GM19351 (cell line): ENCODE measurements at regions not wholly inside any gene's neighbourhood (a gene's known extent, or its start where the extent isn't known, plus 50 kb on each side); places are given as distances from the start of the nearest gene placed in this dataset.

Source experiments
- ATAC-seq: cut with Tn5 transposase; IDR thresholded peaks from one replicate; pipeline ENCODE4 v1.9.1; 2021; ENCODE audit warnings: mild to moderate bottlenecking, moderate library complexity; ENCODE audit not compliant: unreplicated experiment

DNA sequence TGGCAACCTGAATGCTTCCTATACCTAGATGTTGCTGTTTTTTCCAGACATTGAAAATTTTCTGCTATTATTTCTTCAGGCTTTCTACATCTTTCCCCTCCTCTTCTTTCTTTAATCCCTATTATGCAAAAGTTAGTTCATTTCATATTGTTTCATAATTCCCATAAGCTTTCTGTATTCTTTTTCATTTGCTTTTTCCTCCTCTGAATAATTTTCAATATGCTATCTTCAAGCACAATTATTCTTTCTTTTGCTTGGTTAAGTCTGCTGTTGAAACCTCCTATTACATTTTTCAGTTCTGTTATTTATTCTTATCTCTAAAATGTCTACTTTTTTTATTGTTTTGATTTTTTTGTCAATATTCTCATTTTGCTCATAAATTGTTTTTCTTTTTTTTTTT lies 947.1 kb upstream of the MIR17HG start:
- ATAC-seq: no peak

DNA sequence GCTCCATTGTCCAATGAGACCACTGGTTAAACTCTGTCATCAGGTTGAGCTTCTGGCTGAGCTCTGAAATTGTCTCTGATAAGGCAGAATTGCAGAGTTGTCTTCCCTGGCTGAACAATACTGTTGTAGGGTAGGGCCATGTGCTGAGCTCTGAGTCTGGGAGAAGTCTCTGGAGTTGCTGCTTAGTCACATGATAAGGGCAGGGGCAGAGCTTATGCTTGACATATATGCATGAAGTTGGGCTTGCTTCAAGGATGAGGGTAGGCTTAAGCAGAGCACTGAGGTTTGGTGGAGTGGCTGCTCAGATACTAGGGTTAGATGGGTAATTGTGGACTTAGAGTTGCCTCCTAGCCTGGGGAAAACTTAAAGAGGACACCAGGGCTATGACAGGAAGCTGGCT lies 946.3 kb upstream of the MIR17HG start:
- no peak for ATAC-seq

DNA sequence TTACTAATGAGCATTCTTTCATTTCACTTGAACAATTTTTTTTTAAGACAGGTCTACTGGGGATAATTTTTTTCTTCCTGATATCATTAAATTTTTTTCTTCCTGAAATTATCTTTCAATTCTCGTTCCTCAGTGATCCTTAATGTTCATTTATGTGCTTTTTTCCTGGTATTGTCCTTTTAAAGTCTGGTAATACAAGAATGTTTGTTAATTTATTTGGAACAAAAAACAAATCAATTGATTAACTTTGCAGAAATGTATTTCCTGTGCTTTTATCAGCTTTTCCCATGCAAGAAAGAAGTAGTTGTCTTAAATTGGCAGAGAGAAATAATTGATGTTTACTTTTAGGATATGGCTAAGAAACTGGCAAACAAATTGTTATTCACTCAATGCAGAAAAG lies 945.4 kb upstream of the MIR17HG start:
- ATAC-seq: no peak

DNA sequence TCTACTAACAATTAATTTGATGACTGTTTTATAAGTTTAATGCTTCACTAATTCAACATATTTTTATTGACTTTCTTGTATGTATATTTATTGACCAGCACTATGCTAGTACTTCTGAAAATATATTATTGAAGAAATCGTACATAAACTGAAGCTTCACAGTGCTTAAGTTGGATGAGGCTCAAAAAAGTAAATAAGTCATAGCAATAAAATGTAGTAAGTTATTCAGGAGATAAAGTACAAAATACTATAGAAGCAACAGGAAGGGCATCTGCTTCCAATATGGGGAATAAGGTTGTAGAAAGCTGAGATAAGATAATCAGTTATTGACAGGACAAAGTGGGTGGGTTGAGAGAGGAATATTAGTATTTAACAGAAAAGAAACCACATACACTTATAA lies 944.9 kb upstream of the MIR17HG start:
- ATAC-seq: no peak

DNA sequence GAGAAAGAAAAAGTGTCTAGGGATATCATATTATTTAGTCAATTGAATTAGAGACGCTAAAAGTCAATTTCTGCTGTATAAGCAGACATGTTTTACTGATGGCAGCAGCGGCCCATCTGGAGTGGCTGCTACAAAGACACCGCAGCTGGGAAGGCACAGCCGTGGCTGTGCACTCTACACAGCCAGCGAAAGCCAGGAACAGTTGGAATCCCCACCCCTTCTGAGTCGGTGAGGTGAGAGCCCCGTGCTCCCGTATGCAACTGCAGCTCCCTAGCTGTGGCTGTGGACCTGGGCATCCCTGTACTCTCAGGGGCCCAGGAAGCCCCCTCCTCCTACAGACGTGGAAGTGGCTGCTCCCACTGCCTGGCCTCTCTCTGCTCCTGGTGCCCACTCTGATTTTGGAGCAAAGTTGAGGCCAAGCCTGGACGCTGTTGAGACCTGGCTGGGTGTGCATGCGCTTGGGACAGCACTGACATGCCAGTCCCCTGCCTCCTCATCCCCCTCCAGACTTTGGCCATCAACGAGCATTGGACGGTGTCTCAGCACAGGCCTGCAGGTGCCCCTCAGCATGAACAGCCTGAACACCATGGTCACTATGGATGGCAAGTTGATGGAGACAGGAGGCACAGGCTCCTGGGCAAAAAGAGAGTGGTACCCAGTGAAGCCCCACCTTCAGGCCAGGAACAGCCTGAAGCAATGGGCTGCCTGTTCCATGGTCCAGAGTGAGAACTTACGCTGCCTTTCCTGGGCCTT lies 944.0 kb upstream of the MIR17HG start:
- no peak for ATAC-seq

DNA sequence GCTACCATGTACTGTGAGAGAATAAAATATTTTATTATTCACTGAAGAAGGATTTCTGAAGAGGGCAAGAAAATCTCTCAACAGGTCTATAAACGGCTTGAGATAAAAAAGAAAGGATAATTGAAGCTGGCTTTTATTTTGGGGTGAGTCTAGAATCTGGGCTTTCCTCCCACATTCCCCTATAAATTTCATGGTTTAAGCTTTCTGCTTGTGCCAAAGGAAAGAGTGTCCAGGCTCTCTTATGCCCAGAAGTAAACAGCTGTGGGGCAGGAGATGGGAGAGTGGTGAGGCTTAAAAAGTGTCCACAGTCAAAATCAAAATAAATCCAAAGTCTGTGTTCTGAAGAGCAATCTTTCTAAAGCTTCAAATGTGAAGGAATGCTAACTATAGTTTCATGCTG lies 942.2 kb upstream of the MIR17HG start:
- no peak for ATAC-seq

DNA sequence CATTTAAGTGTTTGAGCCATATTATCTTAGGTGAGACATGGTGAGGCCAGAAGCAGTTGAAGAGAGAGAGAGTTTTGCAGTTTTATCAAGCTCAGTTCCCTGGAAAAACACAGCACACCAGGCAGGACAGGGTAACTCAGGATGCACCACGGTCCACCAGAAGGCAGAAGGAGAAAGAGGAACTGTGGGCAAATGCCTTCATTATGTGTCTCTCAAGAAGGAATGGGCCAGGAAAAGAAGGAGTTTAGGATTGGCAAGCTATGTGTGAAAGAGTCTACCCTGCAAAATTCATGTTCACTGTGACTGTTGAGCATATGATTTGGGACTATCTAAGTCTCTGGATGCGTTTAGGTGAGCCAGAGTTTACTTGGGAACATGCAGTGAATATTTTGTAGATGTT lies 934.5 kb upstream of the MIR17HG start:
- no peak for ATAC-seq

DNA sequence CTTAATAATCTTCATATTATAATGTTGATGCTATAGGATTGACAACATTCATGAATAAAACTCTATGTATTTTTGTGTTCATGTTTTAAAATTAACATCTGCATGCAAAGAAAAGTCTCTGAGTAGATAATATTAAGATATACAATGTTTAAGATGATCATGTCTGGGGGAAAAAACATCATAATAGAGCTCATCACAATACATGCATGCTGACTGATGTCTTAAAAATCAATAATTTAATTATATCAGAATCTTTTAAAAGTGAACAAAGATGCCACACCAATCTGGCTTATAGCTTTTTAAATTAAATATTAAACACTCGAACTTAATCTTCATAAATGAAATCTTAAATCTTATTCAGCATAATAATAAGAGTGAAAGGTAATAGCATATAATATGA lies 933.9 kb upstream of the MIR17HG start:
- no peak for ATAC-seq

DNA sequence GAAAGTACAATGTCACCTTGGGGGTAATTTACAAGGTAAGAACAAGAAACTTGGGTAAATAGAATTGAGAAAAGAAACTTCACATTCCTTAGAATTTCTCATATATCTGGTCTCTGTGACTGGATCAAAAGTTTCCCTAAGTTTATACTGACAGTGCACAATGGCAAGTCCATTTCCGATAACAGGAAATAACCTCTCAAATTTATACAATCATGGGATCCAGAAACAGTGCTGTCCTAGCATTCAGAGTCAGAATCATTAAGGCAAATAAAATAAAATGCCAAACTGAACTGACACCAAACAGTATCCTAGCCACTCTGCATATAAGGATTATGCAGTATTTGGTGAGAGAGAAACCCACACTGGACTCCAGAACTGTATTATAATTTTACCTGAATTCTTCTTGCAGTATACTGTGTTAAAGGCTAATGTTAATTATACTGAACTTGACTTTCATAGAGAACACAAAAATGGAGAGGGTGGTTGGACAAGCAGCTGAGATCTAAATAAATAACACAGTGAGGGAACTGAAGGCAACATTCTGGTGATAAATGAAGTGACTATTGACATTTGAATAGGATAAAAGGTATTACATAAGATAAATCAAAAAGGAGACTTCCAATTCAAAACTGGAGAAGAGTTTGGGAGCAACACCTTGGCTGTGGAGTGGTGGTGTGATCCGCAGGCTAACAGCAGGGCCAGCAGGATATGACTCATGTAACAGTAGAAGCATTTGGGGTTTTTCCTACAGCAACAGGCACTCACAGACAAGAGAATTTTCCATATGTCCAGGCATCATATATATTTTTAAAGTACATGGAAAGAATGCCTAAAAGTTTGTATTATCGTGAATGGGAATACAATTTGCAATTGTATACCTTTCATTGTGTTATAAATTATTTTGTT lies 932.5 kb upstream of the MIR17HG start:
- no peak for ATAC-seq

DNA sequence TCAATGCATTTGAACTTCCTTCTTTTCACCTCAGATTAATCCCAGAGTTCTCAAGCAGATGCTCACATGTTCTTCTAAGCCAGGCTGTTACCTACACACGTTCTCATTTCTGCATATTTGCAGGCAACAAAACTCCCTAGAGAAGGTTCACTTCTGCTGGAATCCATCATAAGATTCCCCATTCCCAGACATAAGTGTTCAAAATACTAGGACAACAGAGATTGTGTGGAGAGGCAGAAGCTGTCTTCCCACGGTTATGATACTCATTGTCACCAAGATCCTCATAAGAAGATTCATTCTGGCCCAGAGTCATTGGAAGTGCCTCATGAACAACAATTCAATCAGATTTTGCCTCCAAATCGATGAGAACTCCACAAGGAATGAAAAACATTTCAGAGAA lies 931.6 kb upstream of the MIR17HG start:
- no peak for ATAC-seq

DNA sequence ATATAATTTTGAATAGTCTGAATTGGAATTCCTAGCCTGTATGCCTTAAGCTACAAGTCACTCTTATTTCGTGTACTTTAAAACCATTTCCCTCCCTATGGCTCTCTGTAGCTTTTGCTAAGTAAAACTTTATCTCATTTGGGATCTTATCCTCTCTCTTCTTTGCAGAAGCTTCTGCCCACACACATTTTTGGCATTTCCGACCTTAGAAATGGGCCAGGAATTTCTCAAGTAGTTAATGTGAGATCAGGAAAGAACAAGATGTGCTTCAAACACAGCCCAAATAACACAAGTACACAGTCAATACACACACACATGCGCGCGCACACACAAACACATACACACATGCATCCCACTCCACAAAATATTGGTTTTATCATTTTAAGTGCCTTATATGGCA lies 931.0 kb upstream of the MIR17HG start:
- no peak for ATAC-seq

DNA sequence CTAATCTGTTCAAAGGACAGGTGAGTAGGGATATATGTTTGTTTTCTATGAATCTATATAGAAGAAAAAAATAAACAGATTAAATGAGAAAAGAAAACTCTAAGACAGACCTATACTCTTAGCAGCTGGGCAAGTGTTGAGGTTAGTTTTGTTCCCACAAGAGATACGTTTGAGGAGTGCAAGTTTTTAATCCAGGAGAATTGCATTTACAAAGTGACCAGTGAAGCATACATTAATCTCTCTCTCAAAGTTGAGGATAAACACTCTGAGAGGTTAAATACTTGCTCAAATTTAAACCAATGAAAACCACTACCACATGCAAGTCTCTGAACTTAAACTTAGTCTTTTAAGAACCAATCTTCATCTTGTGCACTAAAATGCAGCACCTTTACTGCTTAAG lies 930.5 kb upstream of the MIR17HG start:
- no peak for ATAC-seq

DNA sequence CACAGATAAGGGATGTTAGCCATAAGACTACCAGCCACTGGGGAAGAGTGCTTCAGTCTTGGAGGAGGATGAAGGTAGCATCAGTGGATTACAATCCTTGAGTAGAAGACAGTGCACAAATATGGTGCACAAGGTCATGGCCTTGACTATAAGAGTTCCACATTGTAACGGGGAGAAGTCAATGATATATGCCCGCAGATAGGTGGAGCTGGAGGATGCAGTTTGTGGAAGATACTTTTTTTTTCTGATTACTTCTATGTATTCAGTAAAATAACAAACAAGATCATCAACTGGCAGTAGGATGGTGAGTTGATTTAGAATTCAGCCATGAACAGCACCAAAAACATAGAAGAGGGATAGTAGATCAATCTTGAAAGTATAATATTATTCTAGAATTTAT lies 926.8 kb upstream of the MIR17HG start:
- no peak for ATAC-seq

DNA sequence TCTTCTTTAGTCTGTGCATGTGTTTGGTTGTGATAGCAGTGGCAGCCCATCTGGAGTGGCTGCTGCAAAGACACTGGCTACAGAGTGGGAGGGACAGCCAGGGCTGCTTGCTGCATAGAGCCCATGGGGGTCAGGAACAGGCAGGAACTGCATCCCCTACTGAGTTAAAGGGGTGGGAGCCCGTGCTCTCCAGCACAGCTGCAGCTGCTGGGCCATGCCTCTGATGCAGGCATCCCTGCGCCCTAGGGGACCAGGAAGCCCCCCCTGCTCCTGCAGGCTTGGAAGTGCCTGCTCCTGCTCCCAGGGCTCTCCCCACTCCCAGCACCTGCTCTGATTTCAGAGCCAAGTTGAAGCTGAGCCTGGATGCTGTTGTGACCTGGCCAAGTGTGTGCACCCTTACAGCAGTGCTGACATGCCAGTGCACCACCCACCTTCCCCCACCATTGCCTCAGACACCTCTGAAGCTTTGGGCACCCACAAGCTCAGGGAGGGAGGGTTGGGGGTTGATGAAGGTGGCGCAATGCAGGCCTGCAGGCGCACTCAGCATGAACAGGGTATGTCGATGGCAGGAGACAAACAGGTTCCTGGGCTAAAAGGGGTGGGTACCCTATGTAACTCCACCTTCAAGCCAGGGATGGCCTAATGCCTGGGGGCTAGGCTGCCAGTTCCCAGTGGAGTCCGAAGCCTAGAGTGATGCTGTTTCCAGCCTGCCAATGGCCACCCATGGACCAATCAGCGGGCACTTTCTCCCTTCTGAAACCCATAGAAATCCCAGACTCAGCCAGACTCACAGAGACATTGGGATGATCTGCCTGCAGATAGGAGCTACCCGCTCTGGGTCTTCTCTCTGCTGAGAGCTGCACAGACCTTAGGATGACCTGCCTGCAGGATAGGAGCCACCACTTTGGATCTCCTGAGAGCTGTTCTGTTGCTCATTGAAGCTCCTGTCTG lies 919.9 kb upstream of the MIR17HG start:
- no peak for ATAC-seq

DNA sequence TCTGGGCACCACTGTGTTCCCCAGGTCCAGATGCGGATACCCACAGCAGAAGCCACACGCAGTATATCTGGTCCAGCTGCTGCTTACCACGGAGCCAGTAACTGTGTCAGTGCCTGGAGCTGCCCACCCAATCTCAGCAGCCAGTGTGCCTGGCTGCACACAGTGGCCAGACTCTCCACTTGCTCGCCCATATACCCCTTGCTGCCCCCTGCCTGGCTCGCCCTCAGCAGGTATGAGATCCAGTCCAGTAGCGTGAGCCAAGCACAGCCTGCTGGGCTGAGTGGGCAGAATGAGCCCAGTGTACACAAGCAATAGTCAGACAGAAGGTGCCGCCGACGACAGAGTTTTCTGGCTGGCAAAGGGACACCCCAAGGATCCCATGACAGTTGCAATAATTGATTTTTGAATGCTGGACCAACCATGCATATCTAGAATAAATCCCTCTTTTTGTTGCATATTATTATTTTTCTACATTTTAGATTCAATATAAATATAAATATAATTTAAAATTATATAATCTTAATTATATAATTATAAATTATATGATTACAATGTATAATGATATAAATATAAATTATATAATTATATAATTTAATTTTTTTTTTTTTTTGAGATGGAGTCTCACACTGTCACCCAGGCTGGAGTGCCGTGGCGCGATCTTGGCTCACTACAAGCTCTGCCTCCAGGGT lies 918.8 kb upstream of the MIR17HG start:
- ATAC-seq: no peak

DNA sequence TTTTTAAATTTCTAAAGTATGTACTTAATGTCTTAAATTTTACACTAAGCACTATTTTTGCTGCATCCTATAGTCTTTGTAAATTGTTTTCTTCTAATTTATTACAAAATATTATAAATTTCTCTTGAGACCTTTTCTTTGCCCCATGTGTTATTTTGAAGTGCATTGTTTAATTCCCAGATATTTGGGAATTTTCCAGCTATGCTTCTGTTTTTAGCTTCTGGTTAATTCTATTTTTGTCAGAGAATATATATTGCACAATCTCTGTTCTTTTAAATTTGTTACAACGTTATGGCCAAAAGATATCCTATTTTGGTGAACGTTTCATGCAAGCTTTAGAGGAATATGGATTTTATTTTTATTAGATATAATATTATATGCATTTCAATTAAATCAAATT lies 917.4 kb upstream of the MIR17HG start:
- ATAC-seq: no peak

DNA sequence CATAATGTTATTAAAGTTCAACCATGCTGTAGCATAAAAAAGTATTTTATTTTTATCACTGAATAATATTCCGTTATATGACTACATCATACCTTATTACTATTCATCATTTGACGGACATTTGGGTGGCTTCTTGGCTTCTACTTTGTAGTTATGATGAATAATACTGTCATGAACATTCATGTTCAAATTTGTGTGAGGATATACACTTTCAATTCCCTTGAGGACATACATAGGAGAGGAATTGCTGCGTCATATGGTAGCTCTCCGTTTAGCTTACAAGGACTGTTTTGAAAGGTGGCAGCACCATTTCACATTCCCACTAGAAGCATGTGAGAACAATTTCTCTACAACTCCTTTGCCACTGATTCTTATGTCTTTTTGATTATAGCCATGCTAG lies 910.8 kb upstream of the MIR17HG start:
- ATAC-seq: no peak

DNA sequence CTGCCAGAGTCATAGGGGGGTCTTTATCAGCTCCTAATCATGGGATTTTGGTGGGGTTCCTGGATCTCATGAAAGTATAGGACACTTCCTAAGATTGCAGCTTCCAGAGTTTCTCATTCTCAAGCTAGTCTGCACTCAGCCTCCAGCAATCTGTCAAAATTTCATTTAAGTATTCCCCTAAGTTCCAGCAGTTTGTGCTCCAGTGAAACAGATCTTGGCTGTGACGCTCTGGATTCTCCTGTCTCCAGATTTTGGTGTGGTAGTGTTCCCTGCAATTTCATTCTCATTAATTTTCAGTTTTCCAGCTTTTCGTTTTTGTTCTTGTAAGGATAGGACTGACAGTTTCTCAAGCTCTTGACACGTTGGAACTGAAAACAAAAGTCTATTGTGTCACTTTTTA lies 908.9 kb upstream of the MIR17HG start:
- ATAC-seq: no peak

DNA sequence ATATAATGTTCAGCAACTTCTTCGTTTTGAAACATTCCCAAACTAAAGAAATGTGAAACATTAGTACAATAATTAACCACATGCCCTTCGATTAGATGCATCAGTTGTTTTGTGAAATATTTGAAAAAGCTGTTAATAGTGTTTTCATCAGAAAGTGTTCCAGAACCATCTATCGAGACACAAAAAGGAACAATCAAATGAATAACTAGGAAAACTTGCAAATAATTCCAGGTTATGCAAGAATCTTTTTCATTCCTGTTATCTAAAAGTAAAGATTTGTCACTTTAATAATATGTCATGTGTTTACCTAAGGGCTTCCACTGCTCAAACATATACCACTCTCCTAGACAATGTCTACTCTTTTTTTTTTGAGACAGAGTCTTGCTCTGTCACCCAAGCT lies 904.2 kb upstream of the MIR17HG start:
- ATAC-seq: no peak

DNA sequence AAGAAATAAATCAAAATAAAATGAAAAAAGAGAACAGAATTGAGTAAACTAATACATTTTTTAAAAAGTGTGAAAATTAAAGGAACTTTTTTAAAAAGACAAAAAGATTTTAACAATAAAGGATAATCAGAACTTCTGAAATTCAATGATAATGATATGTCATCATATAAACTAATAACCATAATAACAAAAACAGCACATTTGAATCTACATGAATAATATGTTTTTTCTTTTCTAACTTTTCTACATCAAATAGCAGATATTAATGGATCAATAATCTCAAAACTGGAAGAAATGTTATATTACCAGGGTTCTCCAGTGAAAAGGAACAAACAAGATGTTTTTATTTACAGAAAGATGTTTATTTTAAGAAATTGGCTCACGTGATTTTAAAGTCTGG lies 903.3 kb upstream of the MIR17HG start:
- no peak for ATAC-seq

DNA sequence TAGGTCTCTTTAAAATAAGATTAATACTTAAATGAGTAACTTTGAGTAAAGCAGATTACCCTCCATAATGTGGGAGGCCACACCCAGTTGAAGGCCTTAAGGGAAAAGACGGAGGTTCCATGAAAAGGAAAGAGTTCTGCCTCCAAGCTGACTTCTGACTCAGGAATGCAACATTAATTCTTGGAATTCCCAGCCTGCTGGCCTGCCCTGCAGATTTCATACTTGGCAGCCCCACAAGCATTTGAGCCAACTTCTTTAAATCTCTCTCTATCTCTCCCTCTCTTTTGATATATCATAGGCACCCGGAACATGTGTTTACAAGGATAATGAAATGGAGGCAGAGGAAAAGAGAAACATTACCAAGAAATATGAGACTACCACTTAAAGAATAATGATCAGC lies 902.3 kb upstream of the MIR17HG start:
- ATAC-seq: no peak
